Left ventricle myocardium inferior (tissue), 1 donor: ENCODE measurements at regions not wholly inside any gene's neighbourhood (a gene's known extent, or its start where the extent isn't known, plus 50 kb on each side); places are given as distances from the start of the nearest gene placed in this dataset.

Experiments used
- DNase-seq: peaks from one replicate; pipeline ENCODE4 v3.0.0-alpha.2; 2020
- H3K27ac ChIP-seq: fragments of 200-600 bp; replicated peaks from 2 replicates; pipeline ENCODE4 v1.8.0; 2021
- H3K27me3 ChIP-seq: fragments of 200-600 bp; 2 replicates; pipeline ENCODE4 v1.8.0; 2021; ENCODE audit warnings: low read depth
- H3K36me3 ChIP-seq: fragments of 200-600 bp; 2 replicates; pipeline ENCODE4 v1.8.0; 2021
- H3K4me1 ChIP-seq: fragments of 200-600 bp; 2 replicates; pipeline ENCODE4 v1.8.0; 2021
- H3K4me3 ChIP-seq: fragments of 200-600 bp; 2 replicates; pipeline ENCODE4 v1.8.0; 2021; ENCODE audit warnings: mild to moderate bottlenecking, moderate library complexity
- H3K9me3 ChIP-seq: fragments of 200-600 bp; replicated peaks from 2 replicates; pipeline ENCODE4 v1.8.0; 2021
- CTCF ChIP-seq: fragments of 200-600 bp; IDR thresholded peaks from 2 replicates; pipeline ENCODE4 v1.8.0; 2021; ENCODE audit warnings: antibody characterized with exemption, mild to moderate bottlenecking, borderline replicate concordance
- intact Hi-C: fragments of 100-400 bp; cut with micrococcal nuclease; formaldehyde crosslinking; loops from one replicate; pipeline ENCODE4 v1.11.0; 2022
- donor health status: DM: no; HTN: yes; CAD: no; lungs with severe emphysema.

DNA sequence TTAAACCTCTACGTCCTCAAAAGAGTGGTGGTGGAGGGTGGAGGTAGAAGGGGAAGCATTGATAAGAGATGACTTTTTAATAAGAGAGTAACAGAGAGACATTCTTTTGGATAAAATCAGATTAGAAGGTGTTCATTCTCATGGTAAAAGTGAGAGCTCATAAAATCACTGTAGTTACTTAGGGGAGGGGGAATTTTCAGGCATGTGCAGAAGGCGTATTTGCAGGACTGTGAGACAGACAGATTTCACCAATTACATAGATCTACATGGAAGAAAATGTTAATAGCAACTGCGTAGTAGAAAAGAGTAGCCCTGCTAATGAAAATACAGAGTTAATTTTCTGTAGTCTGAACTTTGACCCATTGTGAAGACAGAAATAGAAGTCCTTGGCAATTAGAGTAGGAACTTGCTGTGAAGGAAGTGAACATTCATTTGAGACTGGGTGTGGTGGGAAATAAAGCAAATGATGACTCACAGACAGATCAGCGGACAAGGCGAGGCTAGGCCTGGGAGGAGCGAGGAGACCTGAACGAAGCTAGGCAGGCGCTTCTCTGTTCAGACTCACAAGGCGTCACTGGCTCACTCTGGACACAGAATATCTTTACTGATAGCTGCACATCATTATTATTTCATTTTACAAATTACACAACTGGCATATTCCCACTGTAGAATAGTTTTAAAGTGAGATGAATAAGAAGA lies 57.2 kb upstream of the FAM9C start:
- Histone ChIP-seq H3K4me1 (peaks cover 29% of the 10 kb centered on the region), H3K4me3 (no peak overlapping the region), H3K9me3 (no peaks in the 10 kb centered on the region), H3K36me3 (no peaks in the 10 kb centered on the region), H3K27me3 (no peaks in the 10 kb centered on the region), H3K27ac (peak overlapping the region; percentile 82)
- TF ChIP-seq CTCF = no peak
- peak; percentile 54 for DNase-seq
- intact Hi-C loops = loop anchor here (5.0 kb wide), 1 partner anchor 69 kb away; no protein-coding TSS in a partner anchor

GRCh38 chrX:13099121-13099520 lies 54.7 kb upstream of the FAM9C start:
- no peak for TF ChIP-seq CTCF
- no peaks in the 10 kb centered on the region for H3K27me3 ChIP-seq
- H3K27ac ChIP-seq = peak overlapping the region; percentile 82
- intact Hi-C loops = no loop called here
- DNase-seq = no peak
- no peaks in the 10 kb centered on the region for H3K36me3 ChIP-seq
- no peaks in the 10 kb centered on the region for H3K9me3 ChIP-seq
- H3K4me3 ChIP-seq = no peak overlapping the region
- peaks cover 39% of the 10 kb centered on the region for H3K4me1 ChIP-seq

DNA sequence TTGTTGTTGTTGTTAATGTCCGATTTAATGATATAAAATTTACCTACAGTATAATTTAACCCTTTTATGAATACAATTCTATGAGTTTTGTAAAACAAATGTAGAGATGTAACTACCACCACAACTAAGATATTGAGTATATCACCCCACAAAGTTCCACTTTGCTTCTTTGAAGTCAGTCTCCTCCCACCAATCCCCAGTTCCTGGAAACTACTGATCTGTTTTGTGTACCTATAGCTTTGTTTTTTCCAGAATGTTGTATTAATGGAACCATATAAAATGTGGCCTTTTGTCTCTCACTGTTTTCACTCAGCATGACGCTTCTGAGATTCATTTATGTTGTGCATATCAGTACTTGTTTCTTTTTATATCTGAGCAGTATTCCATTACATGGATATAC lies 52.3 kb upstream of the FAM9C start:
- intact Hi-C loops = no loop called here
- H3K36me3 ChIP-seq = no peaks in the 10 kb centered on the region

GRCh38 chrX:13094828-13095341 lies 50.5 kb upstream of the FAM9C start:
- no peak for TF ChIP-seq CTCF
- H3K27ac ChIP-seq = peak overlapping the region; percentile 56
- H3K27me3 ChIP-seq = no peaks in the 10 kb centered on the region
- H3K4me1 ChIP-seq = peaks cover 21% of the 10 kb centered on the region
- H3K36me3 ChIP-seq = no peaks in the 10 kb centered on the region
- no peak overlapping the region for H3K4me3 ChIP-seq
- intact Hi-C loops = no loop called here
- H3K9me3 ChIP-seq = no peaks in the 10 kb centered on the region
- peak; percentile 16 for DNase-seq

More for the DNA sequence above, 52.3 kb upstream of the FAM9C start:
- Histone ChIP-seq H3K27ac (no peak overlapping the region), H3K27me3 (no peaks in the 10 kb centered on the region), H3K4me3 (no peak overlapping the region), H3K4me1 (peaks cover 34% of the 10 kb centered on the region), H3K9me3 (no peaks in the 10 kb centered on the region)
- no peak for DNase-seq
- no peak for TF ChIP-seq CTCF

DNA sequence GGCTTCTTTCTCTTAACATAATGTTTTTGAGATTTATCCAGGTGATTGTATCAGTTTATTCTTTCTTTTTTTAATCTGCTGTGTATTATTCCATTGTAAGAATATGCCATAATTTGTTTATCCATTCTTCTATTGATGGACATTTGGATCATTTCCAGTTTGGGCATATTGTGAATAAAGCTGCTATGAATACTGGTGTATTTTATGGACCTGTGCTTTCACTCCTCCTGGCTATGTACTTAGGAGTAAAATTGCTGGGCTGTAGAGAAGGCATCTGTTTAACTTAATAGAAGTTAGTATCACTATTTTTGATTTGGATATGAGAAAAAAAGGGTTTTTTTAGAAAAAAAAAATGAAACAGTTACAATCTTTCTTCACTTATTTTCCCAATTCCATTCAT lies 50.0 kb upstream of the FAM9C start:
- Histone ChIP-seq H3K9me3 (no peaks in the 10 kb centered on the region), H3K36me3 (no peaks in the 10 kb centered on the region), H3K4me3 (no peak overlapping the region), H3K27ac (peak overlapping the region; percentile 56), H3K27me3 (no peaks in the 10 kb centered on the region), H3K4me1 (peaks cover 16% of the 10 kb centered on the region)
- no peak for DNase-seq
- intact Hi-C loops = no loop called here
- no peak for TF ChIP-seq CTCF
